MM.1S (cell line): ENCODE measurements at regions not wholly inside any gene's neighbourhood (a gene's known extent, or its start where the extent isn't known, plus 50 kb on each side); places are given as distances from the start of the nearest gene placed in this dataset.

Experiments used
- DNase-seq: peaks from one replicate; pipeline ENCODE4 v3.0.0-alpha.2; 2015
- H2AFZ ChIP-seq: fragments of 300-600 bp; sonication (generic); 2 replicates; pipeline ENCODE4 v1.6.0; 2016; ENCODE audit warnings: antibody characterized with exemption, low read length
- H3F3A ChIP-seq: fragments of 300-600 bp; sonication (generic); 2 replicates; pipeline ENCODE4 v1.6.1; 2016; ENCODE audit warnings: mild to moderate bottlenecking, antibody characterized with exemption, low read length, moderate library complexity, mixed read lengths; ENCODE audit not compliant: insufficient read depth
- H3K27ac ChIP-seq: fragments of 300-600 bp; sonication (generic); 2 replicates; pipeline ENCODE4 v1.5.1; 2016; ENCODE audit warnings: mild to moderate bottlenecking, low read length
- H3K27me3 ChIP-seq: fragments of 300-600 bp; sonication (generic); replicated peaks from 2 replicates; pipeline ENCODE4 v1.6.0; 2016; ENCODE audit warnings: low read length; ENCODE audit not compliant: insufficient read depth
- H3K36me3 ChIP-seq: fragments of 300-600 bp; sonication (generic); replicated peaks from 2 replicates; pipeline ENCODE4 v1.6.1; 2016; ENCODE audit warnings: mild to moderate bottlenecking, low read length, mixed read lengths; ENCODE audit not compliant: insufficient read depth
- H3K4me1 ChIP-seq: fragments of 300-600 bp; sonication (generic); 2 replicates; pipeline ENCODE4 v1.6.1; 2016; ENCODE audit warnings: low read length, mixed read lengths
- H3K4me2 ChIP-seq: fragments of 300-600 bp; sonication (generic); 2 replicates; pipeline ENCODE4 v1.6.0; 2016; ENCODE audit warnings: low read depth, low read length
- H3K4me3 ChIP-seq: fragments of 300-600 bp; sonication (generic); 2 replicates; pipeline ENCODE4 v1.5.1; 2016; ENCODE audit warnings: low read length, mixed read lengths
- H3K79me2 ChIP-seq: fragments of 300-600 bp; sonication (generic); 2 replicates; pipeline ENCODE4 v1.6.1; 2016; ENCODE audit warnings: mixed run types, low read length, mixed read lengths
- H3K9ac ChIP-seq: fragments of 300-600 bp; sonication (generic); 2 replicates; pipeline ENCODE4 v1.6.1; 2016; ENCODE audit warnings: low read length, mixed read lengths
- H3K9me2 ChIP-seq: fragments of 300-600 bp; sonication (generic); replicated peaks from 2 replicates; pipeline ENCODE4 v1.6.1; 2016; ENCODE audit warnings: mild to moderate bottlenecking, low read length, mixed read lengths; ENCODE audit not compliant: insufficient read depth
- H3K9me3 ChIP-seq: fragments of 300-600 bp; sonication (generic); replicated peaks from 2 replicates; pipeline ENCODE4 v1.6.1; 2016; ENCODE audit warnings: mild to moderate bottlenecking, low read length, mixed read lengths; ENCODE audit not compliant: insufficient read depth
- H4K20me1 ChIP-seq: fragments of 300-600 bp; sonication (generic); 2 replicates; pipeline ENCODE4 v1.6.1; 2016; ENCODE audit warnings: mild to moderate bottlenecking, low read length, moderate library complexity, mixed read lengths; ENCODE audit not compliant: insufficient read depth
- CTCF ChIP-seq: fragments of 300-600 bp; sonication (generic); IDR thresholded peaks from 2 replicates; pipeline ENCODE4 v1.5.1; 2016; ENCODE audit warnings: antibody characterized with exemption, low read length, mixed read lengths
- EZH2 ChIP-seq: fragments of 300-600 bp; sonication (generic); optimal IDR thresholded peaks from 2 replicates; pipeline ENCODE3; 2017; ENCODE audit warnings: low read depth, mild to moderate bottlenecking, antibody characterized with exemption, low read length, mixed read lengths
- EZH2phosphoT487 ChIP-seq: fragments of 300-600 bp; sonication (generic); IDR thresholded peaks from 2 replicates; pipeline ENCODE4 v1.6.1; 2018; ENCODE audit warnings: antibody characterized with exemption, low read length

GRCh38 chr5:113675166-113675565 is 161.7 kb downstream of the YTHDC2 start:
- no peak for TF ChIP-seq EZH2phosphoT487
- no peak for TF ChIP-seq EZH2
- TF ChIP-seq CTCF = no peak
- no peak overlapping the region for H2AFZ ChIP-seq
- H3K79me2 ChIP-seq = no peaks in the 10 kb centered on the region

GRCh38 chr5:113678202-113678601 is 164.7 kb downstream of the YTHDC2 start:
- Histone ChIP-seq H3F3A (no peaks in the 10 kb centered on the region), H3K36me3 (no peaks in the 10 kb centered on the region), H3K27ac (no peak overlapping the region), H3K4me2 (no peak overlapping the region), H3K9ac (no peak overlapping the region), H2AFZ (no peak overlapping the region), H3K9me3 (no peaks in the 10 kb centered on the region), H3K4me1 (no peaks in the 10 kb centered on the region), H3K9me2 (no peaks in the 10 kb centered on the region), H4K20me1 (no peaks in the 10 kb centered on the region), H3K4me3 (no peak overlapping the region), H3K27me3 (no peaks in the 10 kb centered on the region), H3K79me2 (no peaks in the 10 kb centered on the region)
- TF ChIP-seq EZH2phosphoT487 (no peak), EZH2 (no peak), CTCF (no peak)
- no peak for DNase-seq

More at GRCh38 chr5:113675166-113675565, 161.7 kb downstream of the YTHDC2 start:
- Histone ChIP-seq H3K9me2 (no peaks in the 10 kb centered on the region), H4K20me1 (no peaks in the 10 kb centered on the region), H3F3A (no peaks in the 10 kb centered on the region), H3K4me2 (no peak overlapping the region), H3K27me3 (no peaks in the 10 kb centered on the region), H3K36me3 (no peaks in the 10 kb centered on the region), H3K9ac (no peak overlapping the region), H3K4me3 (no peak overlapping the region), H3K4me1 (no peaks in the 10 kb centered on the region), H3K9me3 (no peaks in the 10 kb centered on the region), H3K27ac (no peak overlapping the region)
- DNase-seq = no peak

- no peaks in the 10 kb centered on the region for H3K27me3 ChIP-seq
- no peak overlapping the region for H2AFZ ChIP-seq
- no peaks in the 10 kb centered on the region for H3K4me1 ChIP-seq
- H3K27ac ChIP-seq = no peak overlapping the region
- H3K9ac ChIP-seq = no peak overlapping the region
- no peak overlapping the region for H3K4me2 ChIP-seq
- H4K20me1 ChIP-seq = no peaks in the 10 kb centered on the region
- H3F3A ChIP-seq = no peaks in the 10 kb centered on the region
- no peaks in the 10 kb centered on the region for H3K79me2 ChIP-seq
- H3K9me3 ChIP-seq = no peaks in the 10 kb centered on the region
- peak; percentile 54 for DNase-seq
- H3K9me2 ChIP-seq = no peaks in the 10 kb centered on the region
- TF ChIP-seq CTCF (peak; percentile 62), EZH2phosphoT487 (no peak)
- no peaks in the 10 kb centered on the region for H3K36me3 ChIP-seq
- H3K4me3 ChIP-seq = no peak overlapping the region
Measured at GRCh38 chr5:113678924-113679575, 165.6 kb downstream of the YTHDC2 start.
